ENCODE measurements at regions not wholly inside any gene's neighbourhood (a gene's known extent, or its start where the extent isn't known, plus 50 kb on each side); places are given as distances from the start of the nearest gene placed in this dataset.
A peak's percentile ranks its signal among the peaks of the same experiment; 100 is the strongest.

- DNase-seq (no peak), ATAC-seq (no peak)
- Mint-ChIP-seq H3K27ac (no peak overlapping the region), H3K27me3 (peaks cover 0 to 3% (median 0%) of the 10 kb centered on the region in 5 donors), H3K4me1 (peaks cover 3 to 10% (median 5%) of the 10 kb centered on the region in 4 donors), H3K9me3 (no peaks in the 10 kb centered on the region), H3K4me3 (no peak overlapping the region), H3K36me3 (no peaks in the 10 kb centered on the region)
- POLR2A ChIA-PET = no interaction called here
Observed at GRCh38 chrX:147736045-147736444, 175.7 kb upstream of the FMR1 start.

GRCh38 chrX:147737690-147738089 lies 174.0 kb upstream of the FMR1 start:
- Mint-ChIP-seq H3K9me3 (no peaks in the 10 kb centered on the region), H3K4me3 (no peak overlapping the region), H3K4me1 (peaks cover 3 to 10% (median 5%) of the 10 kb centered on the region in 4 donors), H3K27ac (peak overlapping the region in 1 of 10 donors; percentile 25), H3K36me3 (no peaks in the 10 kb centered on the region), H3K27me3 (no peaks in the 10 kb centered on the region)
- no peak for DNase-seq
- POLR2A ChIA-PET = no interaction called here
- no peak for ATAC-seq

DNA sequence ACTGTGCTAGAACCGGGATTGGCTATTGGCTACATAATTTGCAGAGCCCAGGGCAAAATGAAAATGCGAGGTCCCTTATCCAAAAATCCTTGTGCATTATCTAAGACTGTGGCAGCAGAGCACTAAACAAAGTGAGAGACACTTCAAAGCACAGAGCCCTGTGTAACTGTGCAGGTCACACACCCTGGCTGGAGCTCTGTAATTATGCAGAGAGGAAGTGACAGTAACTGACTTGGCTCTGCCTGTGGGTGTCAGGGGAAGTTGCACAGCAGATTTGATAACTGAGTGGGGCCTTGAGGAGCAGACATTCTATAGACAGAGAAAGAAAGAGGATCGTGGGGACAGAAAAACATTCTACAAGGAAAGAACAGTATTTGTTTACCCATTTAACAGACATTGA lies 173.5 kb upstream of the FMR1 start:
- no peak for ATAC-seq
- peaks cover 3 to 10% (median 5%) of the 10 kb centered on the region in 4 donors for H3K4me1 Mint-ChIP-seq
- H3K27ac Mint-ChIP-seq = peak overlapping the region in 2 of 10 donors; percentile 25 to 29
- POLR2A ChIA-PET = no interaction called here
- H3K9me3 Mint-ChIP-seq = no peaks in the 10 kb centered on the region
- H3K27me3 Mint-ChIP-seq = no peaks in the 10 kb centered on the region
- H3K4me3 Mint-ChIP-seq = no peak overlapping the region
- no peaks in the 10 kb centered on the region for H3K36me3 Mint-ChIP-seq
- DNase-seq = no peak

GRCh38 chrX:147739196-147739595 lies 172.5 kb upstream of the FMR1 start:
- no peak overlapping the region for H3K4me3 Mint-ChIP-seq
- no peak overlapping the region for H3K27ac Mint-ChIP-seq
- DNase-seq (no peak), ATAC-seq (no peak)
- H3K36me3 Mint-ChIP-seq = no peaks in the 10 kb centered on the region
- H3K4me1 Mint-ChIP-seq = peaks cover 3 to 10% (median 5%) of the 10 kb centered on the region in 4 donors
- POLR2A ChIA-PET = no interaction called here
- H3K27me3 Mint-ChIP-seq = no peaks in the 10 kb centered on the region
- H3K9me3 Mint-ChIP-seq = no peaks in the 10 kb centered on the region

GRCh38 chrX:147741776-147742175 lies 169.9 kb upstream of the FMR1 start:
- Mint-ChIP-seq H3K4me1 (peaks cover 3 to 10% (median 5%) of the 10 kb centered on the region in 4 donors), H3K27ac (no peak overlapping the region), H3K4me3 (no peak overlapping the region), H3K27me3 (peaks cover 0 to 12% (median 1%) of the 10 kb centered on the region in 5 donors), H3K36me3 (no peaks in the 10 kb centered on the region), H3K9me3 (no peaks in the 10 kb centered on the region)
- DNase-seq (no peak), ATAC-seq (no peak)
- POLR2A ChIA-PET = no interaction called here

- DNase-seq (no peak), ATAC-seq (no peak)
- Mint-ChIP-seq H3K4me1 (no peaks in the 10 kb centered on the region), H3K27me3 (peaks cover 0 to 12% (median 8%) of the 10 kb centered on the region in 5 donors), H3K4me3 (no peak overlapping the region), H3K36me3 (no peaks in the 10 kb centered on the region), H3K9me3 (no peaks in the 10 kb centered on the region), H3K27ac (no peak overlapping the region)
- POLR2A ChIA-PET = no interaction called here
Observed at GRCh38 chrX:147749308-147749707, 162.4 kb upstream of the FMR1 start.

GRCh38 chrX:147757750-147758149 lies 154.0 kb upstream of the FMR1 start:
- no peak overlapping the region for H3K4me3 Mint-ChIP-seq
- DNase-seq = no peak
- no peaks in the 10 kb centered on the region for H3K36me3 Mint-ChIP-seq
- H3K27me3 Mint-ChIP-seq = peaks cover 0 to 8% (median 1%) of the 10 kb centered on the region in 5 donors
- no peak for ATAC-seq
- H3K9me3 Mint-ChIP-seq = peaks cover 0 to 5% (median 0%) of the 10 kb centered on the region in 9 donors
- no peak overlapping the region for H3K27ac Mint-ChIP-seq
- POLR2A ChIA-PET = no interaction called here
- peaks cover 0 to 3% (median 2%) of the 10 kb centered on the region in 4 donors for H3K4me1 Mint-ChIP-seq

- peaks cover 4 to 9% (median 8%) of the 10 kb centered on the region in 4 donors for H3K4me1 Mint-ChIP-seq
- no peaks in the 10 kb centered on the region for H3K36me3 Mint-ChIP-seq
- no peaks in the 10 kb centered on the region for H3K27me3 Mint-ChIP-seq
- peaks cover 0 to 5% (median 0%) of the 10 kb centered on the region in 9 donors for H3K9me3 Mint-ChIP-seq
- DNase-seq (no peak), ATAC-seq (no peak)
- POLR2A ChIA-PET = no interaction called here
- no peak overlapping the region for H3K27ac Mint-ChIP-seq
- H3K4me3 Mint-ChIP-seq = peak overlapping the region in 1 of 10 donors; percentile 27
Observed at GRCh38 chrX:147763131-147763530, 148.6 kb upstream of the FMR1 start.

- POLR2A ChIA-PET = no interaction called here
- H3K36me3 Mint-ChIP-seq = no peaks in the 10 kb centered on the region
- ATAC-seq (no peak), DNase-seq (no peak)
- H3K27ac Mint-ChIP-seq = no peak overlapping the region
- H3K27me3 Mint-ChIP-seq = no peaks in the 10 kb centered on the region
- peaks cover 4 to 9% (median 8%) of the 10 kb centered on the region in 4 donors for H3K4me1 Mint-ChIP-seq
- H3K9me3 Mint-ChIP-seq = peaks cover 0 to 5% (median 0%) of the 10 kb centered on the region in 9 donors
- no peak overlapping the region for H3K4me3 Mint-ChIP-seq
Observed at GRCh38 chrX:147764868-147765267, 146.9 kb upstream of the FMR1 start.

- no peaks in the 10 kb centered on the region for H3K36me3 Mint-ChIP-seq
- DNase-seq (no peak), ATAC-seq (no peak)
- no peaks in the 10 kb centered on the region for H3K9me3 Mint-ChIP-seq
- no peaks in the 10 kb centered on the region for H3K27me3 Mint-ChIP-seq
- H3K4me1 Mint-ChIP-seq = no peaks in the 10 kb centered on the region
- H3K27ac Mint-ChIP-seq = no peak overlapping the region
- no peak overlapping the region for H3K4me3 Mint-ChIP-seq
- POLR2A ChIA-PET = no interaction called here
Observed at GRCh38 chrX:147770858-147771257, 140.9 kb upstream of the FMR1 start.

- DNase-seq (no peak), ATAC-seq (no peak)
- Mint-ChIP-seq H3K36me3 (no peaks in the 10 kb centered on the region), H3K4me1 (no peaks in the 10 kb centered on the region), H3K9me3 (peaks cover 0 to 4% (median 0%) of the 10 kb centered on the region in 9 donors), H3K27me3 (no peaks in the 10 kb centered on the region), H3K27ac (no peak overlapping the region), H3K4me3 (no peak overlapping the region)
- POLR2A ChIA-PET = no interaction called here
Observed at GRCh38 chrX:147776988-147777387, 134.7 kb upstream of the FMR1 start.

GRCh38 chrX:147779173-147779572 lies 132.5 kb upstream of the FMR1 start:
- Mint-ChIP-seq H3K27ac (no peak overlapping the region), H3K27me3 (no peaks in the 10 kb centered on the region), H3K36me3 (no peaks in the 10 kb centered on the region), H3K4me1 (no peaks in the 10 kb centered on the region), H3K9me3 (peaks cover 0 to 4% (median 0%) of the 10 kb centered on the region in 9 donors), H3K4me3 (no peak overlapping the region)
- no peak for DNase-seq
- ATAC-seq = no peak
- POLR2A ChIA-PET = no interaction called here

DNA sequence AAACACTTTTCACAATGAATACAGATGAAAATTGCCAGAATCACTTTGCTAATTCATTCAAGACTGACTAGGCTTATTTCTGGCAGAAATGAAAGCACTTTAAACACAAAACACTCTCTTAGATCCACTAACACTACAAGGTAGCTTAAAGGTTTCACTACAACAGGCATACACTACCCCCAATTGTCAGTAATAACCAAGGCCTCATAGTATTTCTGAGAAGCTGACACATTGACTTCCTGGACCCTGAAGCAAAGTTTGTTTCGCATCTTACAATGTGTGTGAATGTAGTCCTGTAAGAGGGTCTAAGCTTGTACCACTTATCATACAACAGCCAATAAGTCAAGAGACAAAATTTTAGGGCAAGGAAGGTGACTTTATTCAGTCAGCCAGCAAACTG lies 129.9 kb upstream of the FMR1 start:
- H3K9me3 Mint-ChIP-seq = peaks cover 0 to 4% (median 0%) of the 10 kb centered on the region in 9 donors
- no peak overlapping the region for H3K27ac Mint-ChIP-seq
- no peak overlapping the region for H3K4me3 Mint-ChIP-seq
- POLR2A ChIA-PET = no interaction called here
- H3K4me1 Mint-ChIP-seq = no peaks in the 10 kb centered on the region
- no peaks in the 10 kb centered on the region for H3K27me3 Mint-ChIP-seq
- ATAC-seq (no peak), DNase-seq (no peak)
- no peaks in the 10 kb centered on the region for H3K36me3 Mint-ChIP-seq

- Mint-ChIP-seq H3K4me3 (no peak overlapping the region), H3K27me3 (no peaks in the 10 kb centered on the region), H3K27ac (no peak overlapping the region), H3K9me3 (no peaks in the 10 kb centered on the region), H3K4me1 (no peaks in the 10 kb centered on the region), H3K36me3 (no peaks in the 10 kb centered on the region)
- DNase-seq = no peak
- POLR2A ChIA-PET = no interaction called here
- no peak for ATAC-seq
Observed at GRCh38 chrX:147788641-147789350, 122.9 kb upstream of the FMR1 start.

Data from naive thymus-derived CD8-positive, alpha-beta T cell (primary cell).